Panc1 (cell line): ENCODE measurements at regions not wholly inside any gene's neighbourhood (a gene's known extent, or its start where the extent isn't known, plus 50 kb on each side); places are given as distances from the start of the nearest gene placed in this dataset.

ENCODE experiments used
- POLR2AphosphoS5 ChIP-seq: IDR thresholded peaks from 2 replicates; pipeline ENCODE4 v1.6.1; 2012; ENCODE audit warnings: mild to moderate bottlenecking, low read depth, low read length, moderate library complexity
- SIN3A ChIP-seq: IDR thresholded peaks from 2 replicates; pipeline ENCODE4 v1.6.1; 2012; ENCODE audit warnings: low read depth, mild to moderate bottlenecking, low read length, moderate library complexity, borderline replicate concordance; ENCODE audit not compliant: insufficient read depth
- TF ChIP-seq, protein P1 (sequence below): fragments of 450-650 bp; IDR thresholded peaks from 2 replicates; pipeline ENCODE4 v1.5.1; 2017; ENCODE audit warnings: mild to moderate bottlenecking

DNA sequence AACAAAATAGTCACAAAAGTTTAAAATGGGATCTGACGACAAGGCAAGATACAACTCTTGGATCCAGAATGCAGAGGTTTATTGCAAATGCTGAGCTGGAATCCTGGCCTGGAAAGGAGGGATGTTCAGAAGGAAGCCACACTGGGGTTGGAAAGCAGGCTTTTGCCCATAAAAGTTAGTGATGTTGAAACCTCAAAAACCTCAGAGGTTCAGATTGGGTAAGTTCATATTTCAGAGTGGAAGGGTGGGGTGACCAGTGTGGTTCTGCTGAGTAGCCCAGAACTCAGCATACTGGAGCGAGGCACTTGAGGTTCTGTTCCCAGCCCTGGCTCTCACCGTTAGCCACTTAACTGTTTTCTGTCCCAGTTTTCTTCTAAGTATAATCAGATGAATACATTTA, 114.0 kb upstream of the OSTN start:
- TF ChIP-seq POLR2AphosphoS5 (no peak), SIN3A (no peak)
- TF ChIP-seq, protein P1, sequence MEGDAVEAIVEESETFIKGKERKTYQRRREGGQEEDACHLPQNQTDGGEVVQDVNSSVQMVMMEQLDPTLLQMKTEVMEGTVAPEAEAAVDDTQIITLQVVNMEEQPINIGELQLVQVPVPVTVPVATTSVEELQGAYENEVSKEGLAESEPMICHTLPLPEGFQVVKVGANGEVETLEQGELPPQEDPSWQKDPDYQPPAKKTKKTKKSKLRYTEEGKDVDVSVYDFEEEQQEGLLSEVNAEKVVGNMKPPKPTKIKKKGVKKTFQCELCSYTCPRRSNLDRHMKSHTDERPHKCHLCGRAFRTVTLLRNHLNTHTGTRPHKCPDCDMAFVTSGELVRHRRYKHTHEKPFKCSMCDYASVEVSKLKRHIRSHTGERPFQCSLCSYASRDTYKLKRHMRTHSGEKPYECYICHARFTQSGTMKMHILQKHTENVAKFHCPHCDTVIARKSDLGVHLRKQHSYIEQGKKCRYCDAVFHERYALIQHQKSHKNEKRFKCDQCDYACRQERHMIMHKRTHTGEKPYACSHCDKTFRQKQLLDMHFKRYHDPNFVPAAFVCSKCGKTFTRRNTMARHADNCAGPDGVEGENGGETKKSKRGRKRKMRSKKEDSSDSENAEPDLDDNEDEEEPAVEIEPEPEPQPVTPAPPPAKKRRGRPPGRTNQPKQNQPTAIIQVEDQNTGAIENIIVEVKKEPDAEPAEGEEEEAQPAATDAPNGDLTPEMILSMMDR, result no peak
